Uterus (tissue), 2 donors: ENCODE measurements at regions not wholly inside any gene's neighbourhood (a gene's known extent, or its start where the extent isn't known, plus 50 kb on each side); places are given as distances from the start of the nearest gene placed in this dataset.

Source experiments
- POLR2A ChIP-seq, 2 donors: fragments of 450-650 bp; IDR thresholded peaks; one replicate each; pipeline ENCODE4 v1.6.1; 2016; ENCODE audit warnings: antibody characterized with exemption in 2 of 2, mild to moderate bottlenecking in 1 of 2, moderate library complexity in 1 of 2
- TF ChIP-seq, protein P1 (sequence below), 4 experiments: fragments of 200-600 bp in 2 of 4; fragments of 450-650 bp in 2 of 4; sonication (generic) in 2 of 4; IDR thresholded peaks; one replicate each; pipeline ENCODE4 v1.5.1; 2016 to 2019; ENCODE audit warnings: antibody characterized with exemption in 4 of 4, mild to moderate bottlenecking in 2 of 4, moderate library complexity in 1 of 4

DNA sequence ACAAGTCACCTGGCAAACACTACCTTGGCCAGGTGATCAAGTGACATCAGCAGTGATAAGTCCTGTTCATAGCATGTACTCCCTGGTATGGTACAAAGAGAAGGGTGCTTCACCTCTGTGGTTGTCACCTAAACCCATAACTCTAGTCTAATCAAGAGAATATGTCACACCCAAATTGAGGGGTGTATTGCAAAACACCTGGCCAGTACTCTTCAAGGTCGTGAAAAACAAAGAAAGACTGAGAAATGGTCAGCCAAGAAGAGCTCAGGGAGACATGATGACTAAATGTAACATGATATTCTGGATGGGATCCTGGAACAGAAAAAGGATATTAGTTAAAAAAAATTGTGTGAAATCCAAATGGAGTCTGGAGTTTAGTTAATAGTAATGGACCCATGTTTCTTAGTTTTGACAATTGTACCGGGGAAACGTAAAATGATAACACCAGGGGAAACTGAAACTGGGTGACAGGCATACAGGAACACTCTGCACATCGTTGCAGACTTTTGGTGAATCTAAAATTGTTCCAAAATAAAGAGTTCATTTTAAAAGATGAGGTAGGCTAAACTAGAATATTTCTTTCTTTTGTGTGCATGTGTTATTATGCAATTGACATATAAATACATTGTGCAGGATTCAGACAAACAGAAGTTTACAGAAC is 262.0 kb downstream of the CDC5L start:
- TF ChIP-seq, protein P1, sequence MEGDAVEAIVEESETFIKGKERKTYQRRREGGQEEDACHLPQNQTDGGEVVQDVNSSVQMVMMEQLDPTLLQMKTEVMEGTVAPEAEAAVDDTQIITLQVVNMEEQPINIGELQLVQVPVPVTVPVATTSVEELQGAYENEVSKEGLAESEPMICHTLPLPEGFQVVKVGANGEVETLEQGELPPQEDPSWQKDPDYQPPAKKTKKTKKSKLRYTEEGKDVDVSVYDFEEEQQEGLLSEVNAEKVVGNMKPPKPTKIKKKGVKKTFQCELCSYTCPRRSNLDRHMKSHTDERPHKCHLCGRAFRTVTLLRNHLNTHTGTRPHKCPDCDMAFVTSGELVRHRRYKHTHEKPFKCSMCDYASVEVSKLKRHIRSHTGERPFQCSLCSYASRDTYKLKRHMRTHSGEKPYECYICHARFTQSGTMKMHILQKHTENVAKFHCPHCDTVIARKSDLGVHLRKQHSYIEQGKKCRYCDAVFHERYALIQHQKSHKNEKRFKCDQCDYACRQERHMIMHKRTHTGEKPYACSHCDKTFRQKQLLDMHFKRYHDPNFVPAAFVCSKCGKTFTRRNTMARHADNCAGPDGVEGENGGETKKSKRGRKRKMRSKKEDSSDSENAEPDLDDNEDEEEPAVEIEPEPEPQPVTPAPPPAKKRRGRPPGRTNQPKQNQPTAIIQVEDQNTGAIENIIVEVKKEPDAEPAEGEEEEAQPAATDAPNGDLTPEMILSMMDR (IDR thresholded peaks at IDR 0.05), result no peak
- TF ChIP-seq POLR2A (IDR thresholded peaks at IDR 0.05), result no peak
